Natural killer cell (primary cell): ENCODE measurements at regions not wholly inside any gene's neighbourhood (a gene's known extent, or its start where the extent isn't known, plus 50 kb on each side); places are given as distances from the start of the nearest gene placed in this dataset.

ENCODE experiments used
- ATAC-seq, 3 donors: fragments of 150-1000 bp in 2 of 3; fragments of 200-7000 bp in 1 of 3; cut with Tn5 transposase; 1 replicate in 1 of 3; 2 replicates in 2 of 3; pipeline ENCODE4 v1.10.0; 2021; ENCODE audit warnings: mild to moderate bottlenecking in 2 of 3, moderate library complexity in 2 of 3
- DNase-seq, 2 donors: peaks; one replicate each; pipeline versions ENCODE4 v3.0.0 to v3.0.0-alpha.2; 2013 to 2021; ENCODE audit warnings: mixed read lengths in 1 of 2
- H3K27ac ChIP-seq: one replicate; pipeline ENCODE4 v1.5.1; 2013; ENCODE audit warnings: mild to moderate bottlenecking, low read length
- H3K27me3 ChIP-seq: one replicate; pipeline ENCODE4 v1.6.1; 2013; ENCODE audit warnings: low read length; ENCODE audit not compliant: control insufficient read depth, insufficient read depth
- H3K36me3 ChIP-seq: one replicate; pipeline ENCODE4 v1.6.1; 2013; ENCODE audit warnings: low read length; ENCODE audit not compliant: control insufficient read depth, insufficient read depth
- H3K4me1 ChIP-seq: one replicate; pipeline ENCODE4 v1.6.1; 2013; ENCODE audit warnings: low read length; ENCODE audit not compliant: control insufficient read depth, insufficient read depth
- H3K4me3 ChIP-seq: one replicate; pipeline ENCODE4 v1.5.1; 2013; ENCODE audit warnings: low read length
- H3K9me3 ChIP-seq: one replicate; pipeline ENCODE4 v1.6.1; 2013; ENCODE audit warnings: low read length; ENCODE audit not compliant: control insufficient read depth, insufficient read depth
- H3K27ac Mint-ChIP-seq, 2 donors: one replicate each; pipeline ENCODE4 v1.8.0; 2022; ENCODE audit warnings: mild to moderate bottlenecking in 2 of 2, mixed read lengths in 2 of 2, moderate library complexity in 1 of 2
- H3K27me3 Mint-ChIP-seq, 2 donors: one replicate each; pipeline ENCODE4 v1.8.0; 2022; ENCODE audit warnings: low read depth in 2 of 2, mixed read lengths in 2 of 2
- H3K36me3 Mint-ChIP-seq: one replicate; pipeline ENCODE4 v1.8.0; 2022; ENCODE audit warnings: mixed read lengths
- H3K4me1 Mint-ChIP-seq, 2 donors: one replicate each; pipeline ENCODE4 v1.8.0; 2022; ENCODE audit warnings: mixed read lengths in 2 of 2
- H3K4me3 Mint-ChIP-seq: one replicate; pipeline ENCODE4 v1.8.0; 2022; ENCODE audit warnings: mild to moderate bottlenecking, moderate library complexity, mixed read lengths
- H3K9me3 Mint-ChIP-seq, 2 donors: one replicate each; pipeline ENCODE4 v1.8.0; 2022; ENCODE audit warnings: mixed read lengths in 2 of 2
- WGBS: methylation state at CpG from one replicate; pipeline ENCODE4 v1.1.7; 2013; ENCODE audit warnings: missing lambda C conversion rate; ENCODE audit not compliant: insufficient coverage; 5-methylcytosine and 5-hydroxymethylcytosine counted together
- intact Hi-C: fragments of 100-400 bp; cut with micrococcal nuclease; formaldehyde crosslinking; loops from one replicate; pipeline ENCODE4 v1.14.2; 2022
- TF ChIP-seq, protein P1 (sequence below): fragments of 200-600 bp; IDR thresholded peaks from one replicate; pipeline ENCODE4 v1.8.0; 2022; ENCODE audit warnings: antibody characterized with exemption

DNA sequence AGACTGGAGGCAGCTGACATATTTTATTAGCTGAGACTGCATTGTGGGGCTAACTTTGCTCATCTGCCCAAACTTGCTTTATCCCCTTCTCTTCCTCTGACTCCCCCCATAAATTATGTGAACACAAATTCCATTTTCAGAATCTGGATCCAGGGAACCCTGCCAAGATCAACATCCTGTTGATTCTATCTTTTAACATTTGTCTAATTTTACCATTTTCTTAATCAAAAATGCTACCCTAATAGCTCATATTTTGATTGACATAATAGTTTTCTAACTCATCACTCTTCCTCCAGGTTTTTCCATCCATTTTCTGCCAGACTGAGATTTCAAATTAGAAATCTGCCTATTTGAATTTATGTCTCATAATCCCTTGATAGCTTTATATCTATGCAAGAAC is 184.7 kb upstream of the PRSS16 start:
- H3K36me3 Mint-ChIP-seq = no peaks in the 10 kb centered on the region
- Histone ChIP-seq H3K4me3 (no peak overlapping the region), H3K27me3 (peaks cover 3% of the 10 kb centered on the region), H3K36me3 (no peaks in the 10 kb centered on the region), H3K9me3 (no peaks in the 10 kb centered on the region), H3K27ac (no peak overlapping the region), H3K4me1 (no peaks in the 10 kb centered on the region)
- no peak overlapping the region for H3K4me3 Mint-ChIP-seq
- ATAC-seq = no peak
- peaks cover 22 to 33% of the 10 kb centered on the region in 2 donors for H3K27me3 Mint-ChIP-seq
- no peak overlapping the region for H3K27ac Mint-ChIP-seq
- no peak for DNase-seq
- TF ChIP-seq, protein P1, sequence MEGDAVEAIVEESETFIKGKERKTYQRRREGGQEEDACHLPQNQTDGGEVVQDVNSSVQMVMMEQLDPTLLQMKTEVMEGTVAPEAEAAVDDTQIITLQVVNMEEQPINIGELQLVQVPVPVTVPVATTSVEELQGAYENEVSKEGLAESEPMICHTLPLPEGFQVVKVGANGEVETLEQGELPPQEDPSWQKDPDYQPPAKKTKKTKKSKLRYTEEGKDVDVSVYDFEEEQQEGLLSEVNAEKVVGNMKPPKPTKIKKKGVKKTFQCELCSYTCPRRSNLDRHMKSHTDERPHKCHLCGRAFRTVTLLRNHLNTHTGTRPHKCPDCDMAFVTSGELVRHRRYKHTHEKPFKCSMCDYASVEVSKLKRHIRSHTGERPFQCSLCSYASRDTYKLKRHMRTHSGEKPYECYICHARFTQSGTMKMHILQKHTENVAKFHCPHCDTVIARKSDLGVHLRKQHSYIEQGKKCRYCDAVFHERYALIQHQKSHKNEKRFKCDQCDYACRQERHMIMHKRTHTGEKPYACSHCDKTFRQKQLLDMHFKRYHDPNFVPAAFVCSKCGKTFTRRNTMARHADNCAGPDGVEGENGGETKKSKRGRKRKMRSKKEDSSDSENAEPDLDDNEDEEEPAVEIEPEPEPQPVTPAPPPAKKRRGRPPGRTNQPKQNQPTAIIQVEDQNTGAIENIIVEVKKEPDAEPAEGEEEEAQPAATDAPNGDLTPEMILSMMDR = no peak
- H3K9me3 Mint-ChIP-seq = no peaks in the 10 kb centered on the region
- intact Hi-C loops = no loop called here
- H3K4me1 Mint-ChIP-seq = peaks cover 0 to 5% of the 10 kb centered on the region in 2 donors

DNA sequence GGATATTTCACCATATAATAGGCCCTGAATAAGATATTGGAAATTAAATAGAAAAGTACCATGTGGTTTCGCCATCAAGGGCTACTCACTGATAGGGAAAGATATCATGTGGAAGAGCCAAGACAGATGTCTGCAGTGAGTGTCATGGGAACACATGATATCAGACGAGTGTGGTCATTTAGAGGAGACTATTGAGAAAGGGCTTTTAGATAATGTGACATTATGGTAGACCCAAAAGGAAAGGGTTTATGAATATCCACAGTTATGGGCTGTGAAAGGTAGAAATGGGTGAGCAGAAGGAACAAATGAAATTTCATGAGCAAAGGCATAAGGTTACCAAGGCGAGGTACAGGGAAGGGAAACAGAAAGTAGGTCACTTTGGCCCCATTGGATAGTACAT is 182.3 kb upstream of the PRSS16 start:
- DNase-seq (no peak), ATAC-seq (peak in 1 of 3 donors; percentile 33)
- Histone ChIP-seq H3K9me3 (no peaks in the 10 kb centered on the region), H3K27me3 (peaks cover 3% of the 10 kb centered on the region), H3K36me3 (no peaks in the 10 kb centered on the region), H3K4me3 (no peak overlapping the region), H3K27ac (no peak overlapping the region), H3K4me1 (no peaks in the 10 kb centered on the region)
- intact Hi-C loops = no loop called here
- Mint-ChIP-seq H3K36me3 (no peaks in the 10 kb centered on the region), H3K4me3 (no peak overlapping the region), H3K27ac (no peak overlapping the region), H3K27me3 (peaks cover 23 to 40% of the 10 kb centered on the region in 2 donors), H3K4me1 (peaks cover 0 to 5% of the 10 kb centered on the region in 2 donors), H3K9me3 (no peaks in the 10 kb centered on the region)
- WGBS = 79% methylated on average over 3 of the region's 3 CpGs
- TF ChIP-seq, protein P1 = no peak

DNA sequence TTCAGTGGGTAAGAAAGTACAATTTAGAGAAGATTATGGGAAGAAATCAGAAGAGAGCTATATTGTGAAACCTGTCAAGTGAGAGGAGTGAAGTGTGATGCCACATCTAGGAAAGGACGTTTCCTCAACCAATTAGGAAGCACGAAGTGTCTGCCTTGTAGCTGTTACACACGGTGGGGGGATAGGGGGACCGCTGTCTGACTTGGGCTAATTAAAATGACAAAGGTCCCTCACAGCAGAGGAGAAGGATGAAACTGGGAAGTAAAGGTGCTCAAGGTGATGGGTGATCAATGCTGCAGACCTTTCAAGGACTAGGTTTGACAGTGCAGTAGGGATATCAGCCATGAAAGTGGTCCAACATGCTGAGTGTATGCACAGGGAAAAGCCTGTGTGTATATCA is 181.1 kb upstream of the PRSS16 start:
- intact Hi-C loops = no loop called here

DNA sequence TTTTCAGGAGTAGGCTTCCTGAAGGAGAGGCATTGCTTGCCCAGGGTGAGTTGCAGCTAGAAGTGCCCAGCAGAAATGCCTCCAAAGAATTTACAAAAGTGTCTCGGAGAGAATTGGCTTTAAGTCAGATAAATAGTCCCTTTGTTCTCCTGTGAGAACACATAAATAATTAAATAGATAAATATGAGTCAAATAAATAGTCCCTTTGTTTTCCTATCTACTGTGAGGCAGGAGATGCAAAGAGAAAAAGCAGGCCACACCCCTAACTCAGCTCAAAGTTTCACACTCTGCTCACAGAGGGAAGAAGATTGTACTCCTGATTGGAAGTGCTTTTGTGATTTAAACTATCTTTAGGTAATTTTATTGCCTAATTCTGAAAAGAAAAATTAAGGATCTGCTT is 180.7 kb upstream of the PRSS16 start:
- intact Hi-C loops = no loop called here
- TF ChIP-seq, protein P1 = no peak
- no peak for ATAC-seq

More for the DNA sequence above, 181.1 kb upstream of the PRSS16 start:
- H3K36me3 Mint-ChIP-seq = no peaks in the 10 kb centered on the region
- 52% methylated on average over 4 of the region's 4 CpGs for WGBS
- H3K27me3 Mint-ChIP-seq = peaks cover 25 to 37% of the 10 kb centered on the region in 2 donors
- no peak overlapping the region for H3K27ac Mint-ChIP-seq
- Histone ChIP-seq H3K4me3 (no peak overlapping the region), H3K4me1 (no peaks in the 10 kb centered on the region), H3K9me3 (no peaks in the 10 kb centered on the region), H3K27me3 (peaks cover 3% of the 10 kb centered on the region), H3K27ac (no peak overlapping the region), H3K36me3 (no peaks in the 10 kb centered on the region)
- DNase-seq = no peak
- H3K4me3 Mint-ChIP-seq = no peak overlapping the region
- peaks cover 0 to 5% of the 10 kb centered on the region in 2 donors for H3K4me1 Mint-ChIP-seq
- no peaks in the 10 kb centered on the region for H3K9me3 Mint-ChIP-seq
- ATAC-seq = no peak
- TF ChIP-seq, protein P1 = no peak

More for the DNA sequence above, 180.7 kb upstream of the PRSS16 start:
- Histone ChIP-seq H3K27ac (no peak overlapping the region), H3K9me3 (no peaks in the 10 kb centered on the region), H3K36me3 (no peaks in the 10 kb centered on the region), H3K4me3 (no peak overlapping the region), H3K4me1 (no peaks in the 10 kb centered on the region), H3K27me3 (peaks cover 3% of the 10 kb centered on the region)
- Mint-ChIP-seq H3K27me3 (peaks cover 25 to 37% of the 10 kb centered on the region in 2 donors), H3K36me3 (no peaks in the 10 kb centered on the region), H3K4me1 (peaks cover 0 to 5% of the 10 kb centered on the region in 2 donors), H3K9me3 (no peaks in the 10 kb centered on the region), H3K27ac (no peak overlapping the region), H3K4me3 (no peak overlapping the region)
- no CpG with 5 or more reads among the region's 1 CpG for WGBS
- no peak for DNase-seq
